ENCODE measurements at regions not wholly inside any gene's neighbourhood (a gene's known extent, or its start where the extent isn't known, plus 50 kb on each side); places are given as distances from the start of the nearest gene placed in this dataset.

GRCh38 chr20:5377484-5377883 lies 60.7 kb upstream of the PROKR2 start:
- Histone ChIP-seq H3K9me3 (peaks cover 0 to 9% (median 0%) of the 10 kb centered on the region in 11 donors), H3K36me3 (no peaks in the 10 kb centered on the region), H3K4me1 (no peaks in the 10 kb centered on the region), H3K27ac (no peak overlapping the region), H3K4me3 (no peak overlapping the region), H3K27me3 (no peaks in the 10 kb centered on the region)
- TF ChIP-seq CTCF (IDR thresholded peaks at IDR 0.05): no peak
- WGBS, 2 donors: 54 to 56% methylated on average over 1 of the region's 1 CpG
- ATAC-seq: no peak
- intact Hi-C loops (cut with DNase I): no loop called here
- DNase-seq: no peak

GRCh38 chr20:5376228-5376627 lies 59.5 kb upstream of the PROKR2 start:
- Histone ChIP-seq H3K27me3 (no peaks in the 10 kb centered on the region), H3K36me3 (no peaks in the 10 kb centered on the region), H3K4me3 (no peak overlapping the region), H3K4me1 (no peaks in the 10 kb centered on the region), H3K27ac (no peak overlapping the region), H3K9me3 (peaks cover 0 to 9% (median 0%) of the 10 kb centered on the region in 11 donors)
- ATAC-seq (no peak), DNase-seq (no peak)
- 78 to 86% methylated on average over 6 of the region's 6 CpGs for WGBS, 2 donors
- TF ChIP-seq CTCF (IDR thresholded peaks at IDR 0.05): no peak
- intact Hi-C loops (cut with DNase I): no loop called here

GRCh38 chr20:5374171-5374570 lies 57.4 kb upstream of the PROKR2 start:
- Histone ChIP-seq H3K27me3 (no peaks in the 10 kb centered on the region), H3K4me3 (no peak overlapping the region), H3K27ac (no peak overlapping the region), H3K4me1 (no peaks in the 10 kb centered on the region), H3K9me3 (peaks cover 0 to 9% (median 0%) of the 10 kb centered on the region in 11 donors), H3K36me3 (no peaks in the 10 kb centered on the region)
- WGBS, 2 donors: 59 to 65% methylated on average over 5 of the region's 5 CpGs
- no peak for DNase-seq
- intact Hi-C loops (cut with DNase I): no loop called here
- no peak for TF ChIP-seq CTCF (IDR thresholded peaks at IDR 0.05)
- ATAC-seq: no peak

GRCh38 chr20:5372371-5372770 lies 55.6 kb upstream of the PROKR2 start:
- Histone ChIP-seq H3K27ac (no peak overlapping the region), H3K4me1 (no peaks in the 10 kb centered on the region), H3K27me3 (no peaks in the 10 kb centered on the region), H3K9me3 (peaks cover 0 to 13% (median 0%) of the 10 kb centered on the region in 11 donors), H3K36me3 (no peaks in the 10 kb centered on the region), H3K4me3 (no peak overlapping the region)
- no peak for TF ChIP-seq CTCF (IDR thresholded peaks at IDR 0.05)
- 76 to 77% methylated on average over 5 of the region's 5 CpGs for WGBS, 2 donors
- DNase-seq (no peak), ATAC-seq (no peak)
- intact Hi-C loops (cut with DNase I): no loop called here
